Psoas muscle (tissue), 7 donors: ENCODE measurements at regions not wholly inside any gene's neighbourhood (a gene's known extent, or its start where the extent isn't known, plus 50 kb on each side); places are given as distances from the start of the nearest gene placed in this dataset.

Experiments used
- ATAC-seq, 4 donors: fragments of 200-7000 bp; cut with Tn5 transposase; one replicate each; pipeline ENCODE4 v1.9.1; 2020; ENCODE audit warnings: moderate library complexity in 3 of 4, mild to moderate bottlenecking in 2 of 4
- DNase-seq, 2 donors: peaks; one replicate each; pipeline ENCODE4 v3.0.0-alpha.2; 2020
- H3K27ac ChIP-seq: fragments of 200-600 bp; one replicate; pipeline ENCODE4 v1.8.0; 2022
- H3K27me3 ChIP-seq, 3 donors: fragments of 200-600 bp in 1 of 3; one replicate each; pipeline versions ENCODE4 v1.6.1 to v1.8.0; 2013 to 2022; ENCODE audit warnings: low read length in 2 of 3, mild to moderate bottlenecking in 2 of 3, moderate library complexity in 1 of 3; ENCODE audit not compliant: insufficient read depth in 3 of 3
- H3K36me3 ChIP-seq, 2 donors: fragments of 200-600 bp in 1 of 2; one replicate each; pipeline versions ENCODE4 v1.6.1 to v1.8.0; 2013 to 2022; ENCODE audit warnings: low read depth in 1 of 2, mild to moderate bottlenecking in 1 of 2, moderate library complexity in 1 of 2; ENCODE audit not compliant: insufficient read depth in 1 of 2
- H3K4me1 ChIP-seq: fragments of 200-600 bp; one replicate; pipeline ENCODE4 v1.8.0; 2022
- H3K4me3 ChIP-seq: fragments of 200-600 bp; one replicate; pipeline ENCODE4 v1.8.0; 2022; ENCODE audit warnings: mild to moderate bottlenecking
- H3K9me3 ChIP-seq: fragments of 200-600 bp; one replicate; pipeline ENCODE4 v1.8.0; 2022
- WGBS, 3 donors: extraction: QIAGEN DNeasy Blood & Tissue Kit; methylation state at CpG; one replicate each; pipeline versions ENCODE4 v1.1.6 to v1.1.7; 2013; 5-methylcytosine and 5-hydroxymethylcytosine counted together
- intact Hi-C, 2 donors: fragments of 100-400 bp; cut with DNase I; formaldehyde crosslinking; loops; one replicate each; pipeline versions ENCODE4 v1.11.0 to v1.14.2; 2022
- TF ChIP-seq, protein P1 (sequence below): fragments of 200-600 bp; IDR thresholded peaks from one replicate; pipeline ENCODE4 v1.8.0; 2022; ENCODE audit warnings: antibody characterized with exemption
- donor health status: healthy with polysubstance abuse.
- donor health status: DM: no; HTN: no; CAD: no; lungs with moderate emphysema.
- donor health status: Bipolar disorder and iron deficiency.
- donor health status: healthy.
- donor health status: DM: yes; HTN: yes; CAD: no.
- donor health status: DM: no; HTN: no; CAD: no.
- donor health status: DM: yes; HTN: yes; CAD: no.

- Histone ChIP-seq H3K9me3 (no peaks in the 10 kb centered on the region), H3K4me3 (no peak overlapping the region), H3K36me3 (no peaks in the 10 kb centered on the region), H3K27ac (no peak overlapping the region), H3K4me1 (no peaks in the 10 kb centered on the region), H3K27me3 (no peaks in the 10 kb centered on the region)
- TF ChIP-seq, protein P1, sequence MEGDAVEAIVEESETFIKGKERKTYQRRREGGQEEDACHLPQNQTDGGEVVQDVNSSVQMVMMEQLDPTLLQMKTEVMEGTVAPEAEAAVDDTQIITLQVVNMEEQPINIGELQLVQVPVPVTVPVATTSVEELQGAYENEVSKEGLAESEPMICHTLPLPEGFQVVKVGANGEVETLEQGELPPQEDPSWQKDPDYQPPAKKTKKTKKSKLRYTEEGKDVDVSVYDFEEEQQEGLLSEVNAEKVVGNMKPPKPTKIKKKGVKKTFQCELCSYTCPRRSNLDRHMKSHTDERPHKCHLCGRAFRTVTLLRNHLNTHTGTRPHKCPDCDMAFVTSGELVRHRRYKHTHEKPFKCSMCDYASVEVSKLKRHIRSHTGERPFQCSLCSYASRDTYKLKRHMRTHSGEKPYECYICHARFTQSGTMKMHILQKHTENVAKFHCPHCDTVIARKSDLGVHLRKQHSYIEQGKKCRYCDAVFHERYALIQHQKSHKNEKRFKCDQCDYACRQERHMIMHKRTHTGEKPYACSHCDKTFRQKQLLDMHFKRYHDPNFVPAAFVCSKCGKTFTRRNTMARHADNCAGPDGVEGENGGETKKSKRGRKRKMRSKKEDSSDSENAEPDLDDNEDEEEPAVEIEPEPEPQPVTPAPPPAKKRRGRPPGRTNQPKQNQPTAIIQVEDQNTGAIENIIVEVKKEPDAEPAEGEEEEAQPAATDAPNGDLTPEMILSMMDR = no peak
- ATAC-seq (no peak), DNase-seq (no peak)
- intact Hi-C loops = no loop called here
- 84 to 96% (median 87%) methylated on average over 1 of the region's 1 CpG for WGBS, 3 donors
Measured at GRCh38 chr2:181352158-181352557, 105.0 kb upstream of the ITGA4 start.

DNA sequence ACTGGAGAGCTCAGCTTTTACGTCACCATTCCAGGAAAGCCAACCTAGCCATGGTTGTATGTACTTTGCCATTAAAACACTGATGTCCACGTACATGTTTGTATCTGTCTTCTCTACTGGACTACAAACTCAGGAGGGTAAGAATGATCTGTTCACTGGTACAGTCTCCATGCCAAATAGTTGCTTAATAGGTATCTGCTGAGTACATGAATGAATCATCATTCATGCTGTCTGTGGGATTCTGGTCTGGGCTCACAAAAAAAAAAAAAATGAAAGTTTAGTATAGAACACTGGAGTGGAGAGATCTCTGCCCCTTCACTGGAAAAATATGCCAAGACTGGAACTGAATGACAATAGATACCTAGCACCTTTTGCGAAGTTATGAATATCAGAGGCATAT, 102.6 kb upstream of the ITGA4 start:
- WGBS, 3 donors = 87 to 88% (median 88%) methylated on average over 3 of the region's 3 CpGs
- intact Hi-C loops = no loop called here
- DNase-seq = no peak
- Histone ChIP-seq H3K4me1 (no peaks in the 10 kb centered on the region), H3K36me3 (no peaks in the 10 kb centered on the region), H3K9me3 (no peaks in the 10 kb centered on the region), H3K27ac (no peak overlapping the region), H3K27me3 (no peaks in the 10 kb centered on the region), H3K4me3 (no peak overlapping the region)
- ATAC-seq = no peak
- TF ChIP-seq, protein P1 = no peak

DNA sequence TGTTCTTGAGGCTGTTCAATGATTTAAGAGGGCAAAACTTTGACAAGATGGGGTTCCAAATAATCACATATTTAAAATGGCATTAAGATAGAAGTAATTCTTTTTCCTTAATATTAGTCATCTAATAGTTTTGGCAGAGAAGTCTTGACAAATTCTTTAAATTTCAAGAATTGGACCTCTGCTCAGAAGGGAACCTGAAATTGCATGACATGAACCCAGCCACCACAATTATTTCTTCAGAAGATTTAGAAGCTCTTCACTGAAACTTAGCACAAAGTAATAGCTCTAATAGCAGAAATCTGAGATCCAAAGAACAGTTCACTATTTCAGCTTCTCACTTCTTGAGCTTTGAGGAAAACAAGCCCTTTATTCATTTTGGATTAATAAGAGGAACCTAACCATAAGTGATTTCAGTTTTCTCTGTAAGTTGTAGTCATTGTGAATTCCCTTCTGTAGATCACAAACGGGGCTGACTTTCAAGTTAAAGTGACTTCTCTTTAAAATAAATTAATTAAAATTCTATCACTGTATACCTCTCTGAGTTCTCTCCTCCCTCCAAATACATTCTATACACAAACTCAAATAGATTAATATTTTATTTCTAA, 100.6 kb upstream of the ITGA4 start:
- no peak for ATAC-seq
- Histone ChIP-seq H3K27ac (no peak overlapping the region), H3K27me3 (no peaks in the 10 kb centered on the region), H3K36me3 (no peaks in the 10 kb centered on the region), H3K4me3 (no peak overlapping the region), H3K4me1 (no peaks in the 10 kb centered on the region), H3K9me3 (no peaks in the 10 kb centered on the region)
- TF ChIP-seq, protein P1 = no peak
- intact Hi-C loops = no loop called here
- no peak for DNase-seq
- WGBS, 3 donors = 56 to 90% (median 64%) methylated on average over 1 of the region's 1 CpG

DNA sequence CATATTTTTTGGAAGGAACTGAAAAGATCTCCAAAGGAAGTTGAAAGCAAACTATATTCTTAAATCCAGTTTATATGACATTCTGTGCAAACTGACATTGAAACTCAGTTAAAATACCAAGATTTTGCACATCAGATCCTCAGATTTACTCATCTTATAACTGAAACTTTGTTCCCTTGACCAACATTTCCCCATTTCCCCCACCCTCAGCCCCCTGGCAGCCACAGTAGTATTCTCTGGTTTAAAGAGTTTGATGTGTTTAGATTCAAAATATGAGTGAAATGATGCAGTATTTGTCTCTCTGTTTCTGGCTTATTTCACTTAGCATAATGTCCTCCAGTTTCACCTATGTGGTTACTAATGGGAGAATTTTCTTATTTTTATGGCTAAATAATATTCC, 99.2 kb upstream of the ITGA4 start:
- Histone ChIP-seq H3K36me3 (no peaks in the 10 kb centered on the region), H3K9me3 (no peaks in the 10 kb centered on the region), H3K4me3 (no peak overlapping the region), H3K4me1 (no peaks in the 10 kb centered on the region), H3K27me3 (no peaks in the 10 kb centered on the region), H3K27ac (no peak overlapping the region)
- ATAC-seq (no peak), DNase-seq (no peak)
- intact Hi-C loops = no loop called here
- TF ChIP-seq, protein P1 = no peak

- no peak for ATAC-seq
- 95% methylated on average over 3 of the region's 3 CpGs for WGBS, 3 donors
- Histone ChIP-seq H3K4me1 (no peaks in the 10 kb centered on the region), H3K36me3 (no peaks in the 10 kb centered on the region), H3K27ac (no peak overlapping the region), H3K27me3 (no peaks in the 10 kb centered on the region), H3K4me3 (no peak overlapping the region), H3K9me3 (no peaks in the 10 kb centered on the region)
- no peak for DNase-seq
- TF ChIP-seq, protein P1 = no peak
- intact Hi-C loops = no loop called here
Measured at GRCh38 chr2:181362561-181362960, 94.6 kb upstream of the ITGA4 start.
